ENCODE measurements at regions not wholly inside any gene's neighbourhood (a gene's known extent, or its start where the extent isn't known, plus 50 kb on each side); places are given as distances from the start of the nearest gene placed in this dataset.

DNA sequence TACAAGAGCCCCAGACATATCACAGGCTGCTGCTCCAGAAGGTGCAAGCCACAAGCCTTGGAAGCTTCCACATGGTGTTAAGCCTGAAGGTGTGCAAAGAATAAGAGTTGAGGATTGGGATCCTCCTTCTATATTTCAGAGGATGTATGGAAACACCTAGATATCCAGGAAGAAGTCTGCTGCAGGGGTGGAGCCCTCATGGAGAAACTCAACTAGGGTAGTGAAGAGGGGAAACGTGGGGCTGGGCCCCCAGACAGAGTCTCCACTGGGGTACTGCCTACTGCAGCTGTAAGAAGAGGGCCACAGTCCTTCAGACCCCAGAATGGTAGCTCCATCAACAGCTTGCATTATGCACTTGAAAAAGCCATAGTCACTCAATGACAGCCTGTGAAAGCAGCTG lies 1444.0 kb downstream of the SLITRK1 start:
- no peak overlapping the region for H3K4me3 ChIP-seq
- intact Hi-C loops (cut with DNase I): no loop called here
- TF ChIP-seq, protein P1, sequence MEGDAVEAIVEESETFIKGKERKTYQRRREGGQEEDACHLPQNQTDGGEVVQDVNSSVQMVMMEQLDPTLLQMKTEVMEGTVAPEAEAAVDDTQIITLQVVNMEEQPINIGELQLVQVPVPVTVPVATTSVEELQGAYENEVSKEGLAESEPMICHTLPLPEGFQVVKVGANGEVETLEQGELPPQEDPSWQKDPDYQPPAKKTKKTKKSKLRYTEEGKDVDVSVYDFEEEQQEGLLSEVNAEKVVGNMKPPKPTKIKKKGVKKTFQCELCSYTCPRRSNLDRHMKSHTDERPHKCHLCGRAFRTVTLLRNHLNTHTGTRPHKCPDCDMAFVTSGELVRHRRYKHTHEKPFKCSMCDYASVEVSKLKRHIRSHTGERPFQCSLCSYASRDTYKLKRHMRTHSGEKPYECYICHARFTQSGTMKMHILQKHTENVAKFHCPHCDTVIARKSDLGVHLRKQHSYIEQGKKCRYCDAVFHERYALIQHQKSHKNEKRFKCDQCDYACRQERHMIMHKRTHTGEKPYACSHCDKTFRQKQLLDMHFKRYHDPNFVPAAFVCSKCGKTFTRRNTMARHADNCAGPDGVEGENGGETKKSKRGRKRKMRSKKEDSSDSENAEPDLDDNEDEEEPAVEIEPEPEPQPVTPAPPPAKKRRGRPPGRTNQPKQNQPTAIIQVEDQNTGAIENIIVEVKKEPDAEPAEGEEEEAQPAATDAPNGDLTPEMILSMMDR (IDR thresholded peaks at IDR 0.05): no peak
- no peaks in the 10 kb centered on the region for H3K36me3 ChIP-seq
- ATAC-seq (no peak), DNase-seq (no peak)
- H3K27ac ChIP-seq: no peak overlapping the region
- no peaks in the 10 kb centered on the region for H3K27me3 ChIP-seq
- no peaks in the 10 kb centered on the region for H3K4me1 ChIP-seq
- H3K9me3 ChIP-seq: no peaks in the 10 kb centered on the region

DNA sequence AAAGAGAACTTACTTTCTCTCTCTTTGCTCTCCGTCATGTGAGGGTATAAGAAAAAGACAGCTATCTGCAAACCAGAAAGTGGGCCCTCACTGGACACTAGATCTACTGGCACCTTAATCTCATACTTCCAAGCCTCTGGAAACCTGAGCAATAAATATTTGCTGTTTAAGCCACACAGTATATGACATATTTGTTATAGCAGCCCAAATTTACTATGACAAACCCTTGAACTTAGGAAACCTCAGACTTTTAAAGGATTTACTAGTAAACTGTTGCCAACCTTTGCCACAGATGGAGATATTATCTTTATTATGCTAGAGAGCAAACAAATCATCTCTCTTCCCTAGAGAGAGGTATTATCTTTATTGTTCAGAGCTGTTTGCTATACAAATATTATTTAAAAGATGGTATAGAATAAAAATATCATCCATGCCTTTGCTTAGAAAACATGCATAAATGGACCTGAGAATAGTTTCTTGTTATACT lies 1446.1 kb downstream of the SLITRK1 start:
- intact Hi-C loops (cut with DNase I): no loop called here
- no peak for DNase-seq

DNA sequence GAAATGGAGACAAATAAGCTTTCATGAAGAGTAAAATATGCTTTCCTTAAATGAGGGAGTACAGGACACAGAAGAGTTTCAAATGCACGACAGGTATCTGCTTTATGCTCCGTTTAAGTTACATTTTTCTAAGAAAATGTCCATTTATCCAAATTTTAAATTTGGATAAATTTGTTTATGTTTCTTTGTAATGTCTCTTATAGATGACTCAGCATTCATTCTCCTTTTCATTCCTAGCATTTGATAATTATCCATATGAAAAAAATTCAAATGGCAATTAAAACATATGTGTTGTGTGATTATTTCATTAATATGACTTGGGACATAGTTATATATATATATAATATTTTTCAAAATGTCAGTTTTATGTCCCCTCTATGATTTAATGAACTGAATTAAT lies 1449.3 kb downstream of the SLITRK1 start:
- intact Hi-C loops (cut with DNase I): no loop called here
- no peak overlapping the region for H3K27ac ChIP-seq
- ATAC-seq: no peak
- H3K4me1 ChIP-seq: no peaks in the 10 kb centered on the region
- H3K4me3 ChIP-seq: no peak overlapping the region
- H3K9me3 ChIP-seq: no peaks in the 10 kb centered on the region
- H3K36me3 ChIP-seq: no peaks in the 10 kb centered on the region
- TF ChIP-seq, protein P1 (IDR thresholded peaks at IDR 0.05): no peak
- H3K27me3 ChIP-seq: no peaks in the 10 kb centered on the region
- DNase-seq: no peak

More for the DNA sequence above, 1446.1 kb downstream of the SLITRK1 start:
- TF ChIP-seq, protein P1 (IDR thresholded peaks at IDR 0.05): no peak
- no peaks in the 10 kb centered on the region for H3K36me3 ChIP-seq
- no peaks in the 10 kb centered on the region for H3K4me1 ChIP-seq
- H3K4me3 ChIP-seq: no peak overlapping the region
- H3K27ac ChIP-seq: no peak overlapping the region
- no peaks in the 10 kb centered on the region for H3K27me3 ChIP-seq
- no peak for ATAC-seq
- H3K9me3 ChIP-seq: no peaks in the 10 kb centered on the region

DNA sequence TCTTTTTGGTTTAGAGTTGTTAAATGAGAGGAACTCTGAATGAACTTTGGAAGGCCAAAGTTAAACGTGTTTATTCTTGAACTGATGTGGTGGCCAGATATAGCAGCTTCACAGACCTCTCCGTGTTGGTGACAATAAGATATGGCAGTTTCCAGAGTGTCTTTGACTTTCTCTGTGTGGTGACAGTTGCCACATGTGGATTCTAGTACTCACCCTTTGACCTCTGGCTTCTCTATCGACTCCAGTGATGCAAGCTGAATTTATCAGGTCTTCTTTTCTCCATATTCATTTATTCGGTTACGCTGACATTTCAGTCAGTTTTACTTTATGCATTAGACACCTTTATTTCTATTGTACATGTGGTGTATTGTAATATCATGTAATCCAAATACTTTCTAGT lies 1469.5 kb downstream of the SLITRK1 start:
- Histone ChIP-seq H3K27ac (no peak overlapping the region), H3K4me3 (no peak overlapping the region), H3K9me3 (no peaks in the 10 kb centered on the region), H3K27me3 (no peaks in the 10 kb centered on the region), H3K36me3 (no peaks in the 10 kb centered on the region), H3K4me1 (no peaks in the 10 kb centered on the region)
- intact Hi-C loops (cut with DNase I): no loop called here
- DNase-seq (no peak), ATAC-seq (no peak)
- TF ChIP-seq, protein P1 (IDR thresholded peaks at IDR 0.05): no peak

DNA sequence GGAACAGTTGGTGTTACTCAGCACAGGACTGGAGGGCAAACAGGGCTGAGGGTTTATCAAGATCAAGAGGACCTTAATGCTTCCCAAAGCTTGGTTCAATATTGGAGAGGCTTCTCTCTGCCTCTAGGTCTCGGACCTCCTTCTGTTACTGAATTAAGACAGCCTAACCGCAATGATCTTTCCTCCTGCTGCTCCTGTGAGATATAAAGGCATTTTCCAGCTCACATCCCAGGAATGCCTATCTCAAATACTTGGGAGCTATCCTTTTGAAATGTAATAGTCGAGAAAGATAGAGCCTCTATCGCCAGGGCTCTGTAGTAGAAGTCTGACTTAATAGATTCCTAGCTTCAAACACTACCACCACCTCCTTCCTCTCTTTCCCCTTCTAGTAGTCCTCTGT lies 1475.0 kb downstream of the SLITRK1 start:
- ATAC-seq: no peak
- TF ChIP-seq, protein P1 (IDR thresholded peaks at IDR 0.05): no peak

DNA sequence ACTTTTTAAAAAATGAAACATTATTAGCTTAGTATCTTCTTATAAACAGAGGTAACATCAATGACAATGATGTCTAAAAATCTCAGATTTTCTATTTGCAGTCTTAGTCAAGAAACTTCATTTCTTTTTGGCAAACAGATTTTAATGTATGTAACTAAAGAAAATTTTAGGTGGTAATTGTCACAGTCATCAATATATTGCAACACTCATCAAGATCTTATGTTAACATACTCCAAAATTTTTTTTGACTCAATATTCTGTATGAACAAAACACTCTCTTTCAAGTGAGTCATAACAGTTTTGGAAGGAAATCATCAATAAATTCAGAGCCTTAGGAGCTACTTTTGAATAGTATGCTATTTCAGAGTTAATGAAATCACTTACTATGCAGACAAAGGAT lies 1507.6 kb downstream of the SLITRK1 start:
- DNase-seq (no peak), ATAC-seq (no peak)
- H3K9me3 ChIP-seq: no peaks in the 10 kb centered on the region
- H3K4me3 ChIP-seq: no peak overlapping the region
- intact Hi-C loops (cut with DNase I): no loop called here
- H3K4me1 ChIP-seq: no peaks in the 10 kb centered on the region
- H3K27ac ChIP-seq: no peak overlapping the region
- TF ChIP-seq, protein P1 (IDR thresholded peaks at IDR 0.05): no peak
- no peaks in the 10 kb centered on the region for H3K27me3 ChIP-seq
- no peaks in the 10 kb centered on the region for H3K36me3 ChIP-seq

More for the DNA sequence above, 1475.0 kb downstream of the SLITRK1 start:
- Histone ChIP-seq H3K9me3 (no peaks in the 10 kb centered on the region), H3K4me1 (no peaks in the 10 kb centered on the region), H3K4me3 (no peak overlapping the region), H3K27me3 (no peaks in the 10 kb centered on the region), H3K36me3 (no peaks in the 10 kb centered on the region), H3K27ac (no peak overlapping the region)
- intact Hi-C loops (cut with DNase I): no loop called here
- no peak for DNase-seq
